Uterus (tissue), 2 donors: ENCODE measurements at regions not wholly inside any gene's neighbourhood (a gene's known extent, or its start where the extent isn't known, plus 50 kb on each side); places are given as distances from the start of the nearest gene placed in this dataset.

Source experiments
- CTCF ChIP-seq, 4 experiments: fragments of 200-600 bp in 2 of 4; fragments of 450-650 bp in 2 of 4; sonication (generic) in 2 of 4; IDR thresholded peaks; one replicate each; pipeline ENCODE4 v1.5.1; 2016 to 2019; ENCODE audit warnings: antibody characterized with exemption in 4 of 4, mild to moderate bottlenecking in 2 of 4, moderate library complexity in 1 of 4
- POLR2A ChIP-seq, 2 donors: fragments of 450-650 bp; IDR thresholded peaks; one replicate each; pipeline ENCODE4 v1.6.1; 2016; ENCODE audit warnings: antibody characterized with exemption in 2 of 2, mild to moderate bottlenecking in 1 of 2, moderate library complexity in 1 of 2

GRCh38 chr12:107167756-107168155, 74.4 kb upstream of the CRY1 start:
- TF ChIP-seq CTCF (IDR thresholded peaks at IDR 0.05) (no peak), POLR2A (IDR thresholded peaks at IDR 0.05) (no peak)
